ENCODE measurements at regions not wholly inside any gene's neighbourhood (a gene's known extent, or its start where the extent isn't known, plus 50 kb on each side); places are given as distances from the start of the nearest gene placed in this dataset.

DNA sequence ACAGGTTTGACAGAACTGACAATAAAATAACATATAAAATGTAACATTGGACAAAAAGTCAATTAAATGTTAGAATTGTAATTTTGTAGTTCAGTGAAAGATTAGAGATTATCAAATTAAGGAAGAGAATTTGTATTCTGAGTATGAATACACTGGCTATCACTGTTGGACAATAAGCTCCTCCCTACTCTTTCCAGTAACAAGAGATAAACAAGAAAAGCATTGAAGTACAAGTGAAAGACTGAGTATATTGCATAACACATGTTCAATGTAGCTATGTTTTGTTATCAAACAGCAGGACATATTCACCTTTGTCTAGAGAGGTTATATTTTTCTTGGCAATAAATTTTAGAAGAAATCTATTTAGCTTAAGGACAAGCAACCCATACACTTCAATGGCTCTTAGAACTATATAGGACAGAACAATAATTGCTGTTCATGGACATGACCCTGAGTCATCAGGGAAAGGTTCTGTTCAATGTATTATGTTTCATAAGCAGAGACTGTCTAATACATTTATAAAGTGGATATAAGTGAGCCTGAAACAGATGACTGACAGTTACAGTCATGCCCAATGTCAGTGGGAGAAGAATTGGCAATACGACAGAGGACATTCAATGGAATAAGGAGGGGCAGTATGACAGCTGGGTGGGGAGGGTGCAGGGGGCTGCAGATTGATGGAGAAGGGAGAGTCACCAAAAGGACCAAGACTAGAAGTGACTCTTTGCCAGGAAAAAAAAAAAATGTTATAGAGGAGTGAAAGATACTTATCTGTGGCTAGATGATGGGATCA, 520.4 kb downstream of the FRK start:
- H3K27me3 ChIP-seq (ENCODE audit: control insufficient read depth in 2 of 2, insufficient read depth in 2 of 2, low read length in 2 of 2): no peaks in the 10 kb centered on the region
- no peaks in the 10 kb centered on the region for H3K36me3 ChIP-seq (ENCODE audit: control insufficient read depth in 2 of 2, extremely low read depth in 1 of 2, insufficient read depth in 2 of 2, low read length in 2 of 2)
- ChIA-PET CTCF (no interaction called here), POLR2A (no interaction called here)
- H3K27ac ChIP-seq (ENCODE audit: insufficient read depth, low read depth, low read length): no peak overlapping the region
- no peak for TF ChIP-seq POLR2AphosphoS5 (IDR thresholded peaks at IDR 0.05; ENCODE audit: insufficient read depth, low read depth, low read length)
- no peak for TF ChIP-seq EZH2 (IDR thresholded peaks at IDR 0.05; ENCODE audit: borderline replicate concordance, low read depth, low read length, severe bottlenecking)
- no peak for TF ChIP-seq FOS (IDR thresholded peaks at IDR 0.05; ENCODE audit: borderline replicate concordance, insufficient read depth, low read length)
- TF ChIP-seq, protein P1, sequence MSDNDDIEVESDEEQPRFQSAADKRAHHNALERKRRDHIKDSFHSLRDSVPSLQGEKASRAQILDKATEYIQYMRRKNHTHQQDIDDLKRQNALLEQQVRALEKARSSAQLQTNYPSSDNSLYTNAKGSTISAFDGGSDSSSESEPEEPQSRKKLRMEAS (IDR thresholded peaks at IDR 0.05; ENCODE audit: insufficient read depth, insufficient read length): no peak
- no peak for TF ChIP-seq GATA2 (IDR thresholded peaks at IDR 0.05; ENCODE audit: insufficient read depth, insufficient read length, low read depth, low read length)
- TF ChIP-seq POLR2A (IDR thresholded peaks at IDR 0.05; ENCODE audit: low read depth, low read length): no peak
- TF ChIP-seq, protein P2, sequence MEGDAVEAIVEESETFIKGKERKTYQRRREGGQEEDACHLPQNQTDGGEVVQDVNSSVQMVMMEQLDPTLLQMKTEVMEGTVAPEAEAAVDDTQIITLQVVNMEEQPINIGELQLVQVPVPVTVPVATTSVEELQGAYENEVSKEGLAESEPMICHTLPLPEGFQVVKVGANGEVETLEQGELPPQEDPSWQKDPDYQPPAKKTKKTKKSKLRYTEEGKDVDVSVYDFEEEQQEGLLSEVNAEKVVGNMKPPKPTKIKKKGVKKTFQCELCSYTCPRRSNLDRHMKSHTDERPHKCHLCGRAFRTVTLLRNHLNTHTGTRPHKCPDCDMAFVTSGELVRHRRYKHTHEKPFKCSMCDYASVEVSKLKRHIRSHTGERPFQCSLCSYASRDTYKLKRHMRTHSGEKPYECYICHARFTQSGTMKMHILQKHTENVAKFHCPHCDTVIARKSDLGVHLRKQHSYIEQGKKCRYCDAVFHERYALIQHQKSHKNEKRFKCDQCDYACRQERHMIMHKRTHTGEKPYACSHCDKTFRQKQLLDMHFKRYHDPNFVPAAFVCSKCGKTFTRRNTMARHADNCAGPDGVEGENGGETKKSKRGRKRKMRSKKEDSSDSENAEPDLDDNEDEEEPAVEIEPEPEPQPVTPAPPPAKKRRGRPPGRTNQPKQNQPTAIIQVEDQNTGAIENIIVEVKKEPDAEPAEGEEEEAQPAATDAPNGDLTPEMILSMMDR (IDR thresholded peaks at IDR 0.05; ENCODE audit: extremely low read depth in 1 of 2, insufficient read depth in 1 of 2, low read depth in 1 of 2, low read length in 2 of 2): no peak
- TF ChIP-seq MYC (IDR thresholded peaks at IDR 0.05; ENCODE audit: low read depth, low read length): no peak
- no peak for TF ChIP-seq JUN (IDR thresholded peaks at IDR 0.05; ENCODE audit: borderline replicate concordance, insufficient read depth, insufficient read length, low read depth)
- H4K20me1 ChIP-seq (replicated peaks; ENCODE audit: control insufficient read depth, extremely low read depth, insufficient read depth, low read length): no peaks in the 10 kb centered on the region
- H3K4me1 ChIP-seq (ENCODE audit: control insufficient read depth, extremely low read depth, insufficient read depth, low read length): no peaks in the 10 kb centered on the region
- intact Hi-C loops (cut with micrococcal nuclease) (no loop called here), dilution Hi-C loops (cut with MboI; ENCODE audit: extremely low pct_ligation_motif_present, low sequenced_read_pairs) (no loop called here)
- no peaks in the 10 kb centered on the region for H3K79me2 ChIP-seq (ENCODE audit: control insufficient read depth, insufficient read depth, low read length)
- FAIRE-seq (no peak), DNase-seq (ENCODE audit: low read depth, low spot score) (no peak)
- H3K4me3 ChIP-seq (replicated peaks in 1 of 3; ENCODE audit: insufficient read depth in 1 of 3, low read depth in 1 of 3, low read length in 3 of 3): no peak overlapping the region
- no TSS peak for BruUV-seq (replicated peaks)
- H3K9ac ChIP-seq (replicated peaks; ENCODE audit: extremely low read depth, insufficient read depth, low read length): no peak overlapping the region
- peaks cover 5% of the 10 kb centered on the region for H3K9me3 ChIP-seq (replicated peaks; ENCODE audit: control insufficient read depth, insufficient read depth, low read length)
- H3K9me1 ChIP-seq (replicated peaks; ENCODE audit: control insufficient read depth, extremely low read depth, insufficient read depth, low read length): no peaks in the 10 kb centered on the region
- H2AFZ ChIP-seq (ENCODE audit: low read depth, low read length): no peak overlapping the region
- no peak overlapping the region for H3K4me2 ChIP-seq (ENCODE audit: insufficient read depth, low read length)
